ENCODE measurements at regions not wholly inside any gene's neighbourhood (a gene's known extent, or its start where the extent isn't known, plus 50 kb on each side); places are given as distances from the start of the nearest gene placed in this dataset.

DNA sequence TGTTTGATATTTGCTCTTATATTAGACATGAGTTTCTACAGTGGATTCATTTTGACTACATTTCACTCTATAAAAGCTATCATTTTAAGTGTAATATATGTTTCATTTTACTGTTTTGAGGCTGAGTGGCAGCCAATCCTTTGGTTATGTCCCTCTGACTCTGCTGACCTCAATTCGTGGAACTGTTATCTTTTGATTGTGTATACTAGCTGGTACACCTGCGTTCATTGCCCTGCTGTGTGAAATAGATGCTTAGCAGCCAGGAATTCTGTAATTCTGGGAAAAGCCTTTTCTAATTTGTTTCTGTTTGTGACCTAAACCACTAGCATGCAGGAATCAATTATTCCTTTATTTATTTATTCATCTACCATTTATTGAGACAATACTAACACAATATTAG lies 269.4 kb upstream of the CT83 start:
- no peak overlapping the region for H2AK5ac ChIP-seq (ENCODE audit: low read depth, low read length)
- no peak overlapping the region for H2BK5ac ChIP-seq (ENCODE audit: low read depth, low read length)
- TF ChIP-seq BACH1 (IDR thresholded peaks at IDR 0.05; ENCODE audit: low read length) (no peak), MAFK (IDR thresholded peaks at IDR 0.05; ENCODE audit: low read depth, low read length) (no peak), EGR1 (IDR thresholded peaks at IDR 0.05; ENCODE audit: borderline replicate concordance, low read depth, low read length) (no peak), SIN3A (conservative IDR thresholded peaks at IDR 0.05 in 1 of 2, IDR thresholded peaks at IDR 0.05 in 1 of 2; ENCODE audit: low read depth in 1 of 2, low read length in 2 of 2) (no peak), GABPA (IDR thresholded peaks at IDR 0.05; ENCODE audit: borderline replicate concordance, insufficient read depth, low read length) (no peak), JUN (IDR thresholded peaks at IDR 0.05; ENCODE audit: low read depth, low read length) (no peak), JUND (IDR thresholded peaks at IDR 0.05; ENCODE audit: low read length) (no peak), NRF1 (IDR thresholded peaks at IDR 0.05; ENCODE audit: low read depth, low read length) (no peak), SUZ12 (IDR thresholded peaks at IDR 0.05; ENCODE audit: low read length) (no peak), PHF8 (conservative IDR thresholded peaks at IDR 0.05; ENCODE audit: low read depth, low read length) (no peak)
- TF ChIP-seq, protein P1, sequence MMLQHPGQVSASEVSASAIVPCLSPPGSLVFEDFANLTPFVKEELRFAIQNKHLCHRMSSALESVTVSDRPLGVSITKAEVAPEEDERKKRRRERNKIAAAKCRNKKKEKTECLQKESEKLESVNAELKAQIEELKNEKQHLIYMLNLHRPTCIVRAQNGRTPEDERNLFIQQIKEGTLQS (IDR thresholded peaks at IDR 0.05; ENCODE audit: insufficient read depth, low read depth, low read length) = no peak
- TF ChIP-seq, protein P2, sequence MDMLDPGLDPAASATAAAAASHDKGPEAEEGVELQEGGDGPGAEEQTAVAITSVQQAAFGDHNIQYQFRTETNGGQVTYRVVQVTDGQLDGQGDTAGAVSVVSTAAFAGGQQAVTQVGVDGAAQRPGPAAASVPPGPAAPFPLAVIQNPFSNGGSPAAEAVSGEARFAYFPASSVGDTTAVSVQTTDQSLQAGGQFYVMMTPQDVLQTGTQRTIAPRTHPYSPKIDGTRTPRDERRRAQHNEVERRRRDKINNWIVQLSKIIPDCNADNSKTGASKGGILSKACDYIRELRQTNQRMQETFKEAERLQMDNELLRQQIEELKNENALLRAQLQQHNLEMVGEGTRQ (IDR thresholded peaks at IDR 0.05; ENCODE audit: low read length) = no peak
- no peak overlapping the region for H3K4ac ChIP-seq (replicated peaks; ENCODE audit: insufficient read length, low read depth, low read length)
- H3K56ac ChIP-seq (replicated peaks; ENCODE audit: insufficient read length, low read depth, low read length) = no peak overlapping the region
- no peak overlapping the region for H3K18ac ChIP-seq (ENCODE audit: extremely low read depth, low read length)
- POLR2A ChIA-PET (ENCODE audit: partially characterized antibody) = no interaction called here
- H3K4me3 ChIP-seq (ENCODE audit: extremely low read depth in 1 of 4, insufficient read depth in 2 of 4, low read depth in 3 of 4, low read length in 4 of 4) = no peak overlapping the region
- H2AFZ ChIP-seq (ENCODE audit: low read length) = no peak overlapping the region
- CTCF ChIA-PET (ENCODE audit: partially characterized antibody) = interaction anchor here (1.2 kb wide), 1 partner anchor 20 kb away, joined by 4 read pairs; no protein-coding TSS in a partner anchor
- H4K20me1 ChIP-seq (replicated peaks in 1 of 2; ENCODE audit: control insufficient read depth in 1 of 2, insufficient read depth in 2 of 2, low read length in 2 of 2) = no peaks in the 10 kb centered on the region
- no peak overlapping the region for H2BK12ac ChIP-seq (ENCODE audit: low read depth, low read length)
- H3K36me3 ChIP-seq (ENCODE audit: control insufficient read depth in 2 of 4, insufficient read depth in 4 of 4, low read length in 3 of 4) = no peaks in the 10 kb centered on the region
- no peak for DNase-seq (ENCODE audit: low read depth in 1 of 2, low spot score in 2 of 2)
- H2BK20ac ChIP-seq (ENCODE audit: low read length) = no peak overlapping the region
- H4K91ac ChIP-seq (replicated peaks; ENCODE audit: insufficient read length, low read length) = no peak overlapping the region
- no peak overlapping the region for H3K9ac ChIP-seq (replicated peaks in 1 of 4; ENCODE audit: extremely low read depth in 1 of 4, low read depth in 3 of 4, low read length in 3 of 4)
- H3K79me2 ChIP-seq (ENCODE audit: control insufficient read depth in 1 of 2, insufficient read depth in 2 of 2, low read length in 2 of 2) = no peaks in the 10 kb centered on the region
- H2BK120ac ChIP-seq (replicated peaks; ENCODE audit: low read depth, low read length) = no peak overlapping the region
- H4K5ac ChIP-seq (ENCODE audit: insufficient read length, low read depth, low read length) = no peak overlapping the region
- WGBS, 2 experiments (ENCODE audit: extremely low coverage in 1 of 2, insufficient coverage in 1 of 2, insufficient read length in 1 of 2, insufficient replicate concordance in 2 of 2, low coverage in 1 of 2, low lambda C conversion rate in 2 of 2, missing lambda C conversion rate in 1 of 2) = 79% methylated on average over 2 of the region's 2 CpGs; no CpG with 5 or more reads in 1 of the 2 experiments
- no peak overlapping the region for H3K14ac ChIP-seq (ENCODE audit: insufficient read length)
- no peaks in the 10 kb centered on the region for H3K4me1 ChIP-seq (replicated peaks in 1 of 4; ENCODE audit: control insufficient read depth in 3 of 4, insufficient read depth in 4 of 4, low read length in 3 of 4)
- H3K23ac ChIP-seq (ENCODE audit: insufficient read length) = no peak overlapping the region
- FAIRE-seq = no peak
- H3K27me3 ChIP-seq (replicated peaks in 1 of 4; ENCODE audit: control insufficient read depth in 3 of 4, extremely low read depth in 1 of 4, insufficient read depth in 3 of 4, low read length in 3 of 4) = no peaks in the 10 kb centered on the region
- H3K23me2 ChIP-seq (ENCODE audit: low read depth, low read length) = no peaks in the 10 kb centered on the region
- H3K27ac ChIP-seq (ENCODE audit: low read depth, low read length) = no peak overlapping the region
- H2BK15ac ChIP-seq (ENCODE audit: low read length) = no peak overlapping the region
- no peaks in the 10 kb centered on the region for H3K79me1 ChIP-seq (ENCODE audit: low read depth, low read length)
- H3K4me2 ChIP-seq (ENCODE audit: insufficient read depth in 1 of 2, low read depth in 2 of 2, low read length in 2 of 2) = no peak overlapping the region
- H3K9me3 ChIP-seq (ENCODE audit: insufficient read depth in 2 of 2, low read depth in 1 of 2, low read length in 1 of 2) = no peaks in the 10 kb centered on the region
- no peak overlapping the region for H4K8ac ChIP-seq (ENCODE audit: extremely low read depth, insufficient read depth, low read length)

All from H1 (cell line).